Caco-2 (cell line): ENCODE measurements at regions not wholly inside any gene's neighbourhood (a gene's known extent, or its start where the extent isn't known, plus 50 kb on each side); places are given as distances from the start of the nearest gene placed in this dataset.

ENCODE experiments used
- BruUV-seq: library from RNA; stranded (reverse); fragments of 400-500 nt; replicated peaks from 2 replicates; lab custom pipeline; 2021; lab: Mats Ljungman, UMichigan
- CTCF ChIA-PET: fragments of 300-600 bp; sonication (Branson Sonifier 250); formaldehyde crosslinking; loops from one replicate; lab custom pipeline; 2022; ENCODE audit warnings: antibody characterized with exemption; lab: Charles Lee
- POLR2A ChIA-PET: fragments of 300-600 bp; sonication (Branson Sonifier 250); formaldehyde crosslinking; loops from one replicate; lab custom pipeline; 2022; ENCODE audit warnings: antibody characterized with exemption; lab: Charles Lee
- DNase-seq, 2 experiments: peaks; one replicate each; pipeline versions ENCODE4 v3.0.0 to v3.0.0-alpha.2; 2020 to 2022
- H3K27me3 ChIP-seq: replicated peaks from 2 replicates; pipeline ENCODE4 v1.6.0; 2011; ENCODE audit warnings: low read length; ENCODE audit not compliant: control insufficient read depth, insufficient read depth
- H3K36me3 ChIP-seq: 2 replicates; pipeline ENCODE4 v1.5.1; 2011; ENCODE audit warnings: low read length; ENCODE audit not compliant: control insufficient read depth, insufficient read depth
- H3K4me1 ChIP-seq: fragments of 250-450 bp; sonication (Bioruptor Pico); 2 replicates; pipeline ENCODE4 v1.5.1; 2020; ENCODE audit warnings: mild to moderate bottlenecking
- H3K4me3 ChIP-seq: 2 replicates; pipeline ENCODE4 v1.5.1; 2011; ENCODE audit warnings: low read depth, mild to moderate bottlenecking, control low read depth, low read length
- H3K9me3 ChIP-seq: fragments of 250-450 bp; sonication (Bioruptor Pico); 2 replicates; pipeline ENCODE4 v1.5.1; 2020; ENCODE audit warnings: mild to moderate bottlenecking, moderate library complexity
- H3K27ac Mint-ChIP-seq: one replicate; pipeline ENCODE4 v1.8.0; 2022; ENCODE audit warnings: mixed read lengths; ENCODE audit not compliant: unreplicated experiment
- H3K27me3 Mint-ChIP-seq: one replicate; pipeline ENCODE4 v1.8.0; 2022; ENCODE audit warnings: mixed read lengths; ENCODE audit not compliant: insufficient read depth, unreplicated experiment
- H3K36me3 Mint-ChIP-seq: one replicate; pipeline ENCODE4 v1.8.0; 2022; ENCODE audit warnings: mild to moderate bottlenecking, mixed read lengths; ENCODE audit not compliant: insufficient read depth, unreplicated experiment
- H3K4me1 Mint-ChIP-seq: one replicate; pipeline ENCODE4 v1.8.0; 2022; ENCODE audit warnings: low read depth, mixed read lengths; ENCODE audit not compliant: unreplicated experiment
- H3K4me3 Mint-ChIP-seq: one replicate; pipeline ENCODE4 v1.8.0; 2022; ENCODE audit warnings: mild to moderate bottlenecking, moderate library complexity, mixed read lengths; ENCODE audit not compliant: unreplicated experiment
- H3K9me3 Mint-ChIP-seq: one replicate; pipeline ENCODE4 v1.8.0; 2022; ENCODE audit warnings: mixed read lengths; ENCODE audit not compliant: unreplicated experiment
- intact Hi-C: fragments of 100-400 bp; cut with micrococcal nuclease; formaldehyde crosslinking; loops from one replicate; pipeline ENCODE4 v1.10.0; 2022; ENCODE audit not compliant: unreplicated experiment
- TF ChIP-seq, protein P1 (sequence below), 2 experiments: fragments of 200-600 bp in 1 of 2; IDR thresholded peaks; 1 replicate in 1 of 2; 2 replicates in 1 of 2; pipeline versions ENCODE4 v1.5.1 to v1.8.0; 2011 to 2022; ENCODE audit warnings: antibody characterized with exemption in 1 of 2, control low read depth in 1 of 2, inconsistent platforms in 1 of 2, low read depth in 1 of 2, low read length in 1 of 2, mild to moderate bottlenecking in 1 of 2, moderate library complexity in 1 of 2; ENCODE audit not compliant: insufficient read depth in 1 of 2, severe bottlenecking in 1 of 2, unreplicated experiment in 1 of 2

DNA sequence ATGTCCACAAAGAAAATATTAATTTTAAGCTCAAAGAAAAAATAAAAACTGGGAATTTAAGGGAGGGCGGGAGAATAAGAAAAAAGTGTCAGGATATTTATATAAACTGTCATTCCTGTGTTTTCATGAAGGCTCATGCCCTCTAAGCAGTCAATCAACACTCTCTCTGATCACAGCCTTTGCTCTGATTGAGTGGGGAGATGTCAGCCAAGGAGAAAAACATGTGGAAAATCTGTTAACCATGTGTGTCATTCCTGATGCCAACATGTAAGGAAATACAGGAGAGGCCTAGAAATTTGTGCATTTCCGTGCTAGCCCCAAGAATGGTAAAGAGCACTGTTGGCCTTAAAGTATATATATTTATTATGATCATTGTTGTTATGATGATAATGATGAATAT, 137.9 kb upstream of the IRX5 start:
- H3K27me3 Mint-ChIP-seq = no peaks in the 10 kb centered on the region
- BruUV-seq = no TSS peak
- peaks cover 6% of the 10 kb centered on the region for H3K9me3 Mint-ChIP-seq
- DNase-seq = no peak
- Histone ChIP-seq H3K4me3 (no peak overlapping the region), H3K27me3 (no peaks in the 10 kb centered on the region), H3K36me3 (no peaks in the 10 kb centered on the region), H3K9me3 (no peaks in the 10 kb centered on the region), H3K4me1 (peaks cover 30% of the 10 kb centered on the region)
- no peak overlapping the region for H3K27ac Mint-ChIP-seq
- no peak overlapping the region for H3K4me3 Mint-ChIP-seq
- TF ChIP-seq, protein P1, sequence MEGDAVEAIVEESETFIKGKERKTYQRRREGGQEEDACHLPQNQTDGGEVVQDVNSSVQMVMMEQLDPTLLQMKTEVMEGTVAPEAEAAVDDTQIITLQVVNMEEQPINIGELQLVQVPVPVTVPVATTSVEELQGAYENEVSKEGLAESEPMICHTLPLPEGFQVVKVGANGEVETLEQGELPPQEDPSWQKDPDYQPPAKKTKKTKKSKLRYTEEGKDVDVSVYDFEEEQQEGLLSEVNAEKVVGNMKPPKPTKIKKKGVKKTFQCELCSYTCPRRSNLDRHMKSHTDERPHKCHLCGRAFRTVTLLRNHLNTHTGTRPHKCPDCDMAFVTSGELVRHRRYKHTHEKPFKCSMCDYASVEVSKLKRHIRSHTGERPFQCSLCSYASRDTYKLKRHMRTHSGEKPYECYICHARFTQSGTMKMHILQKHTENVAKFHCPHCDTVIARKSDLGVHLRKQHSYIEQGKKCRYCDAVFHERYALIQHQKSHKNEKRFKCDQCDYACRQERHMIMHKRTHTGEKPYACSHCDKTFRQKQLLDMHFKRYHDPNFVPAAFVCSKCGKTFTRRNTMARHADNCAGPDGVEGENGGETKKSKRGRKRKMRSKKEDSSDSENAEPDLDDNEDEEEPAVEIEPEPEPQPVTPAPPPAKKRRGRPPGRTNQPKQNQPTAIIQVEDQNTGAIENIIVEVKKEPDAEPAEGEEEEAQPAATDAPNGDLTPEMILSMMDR (IDR thresholded peaks at IDR 0.05; ENCODE audit: insufficient read depth in 1 of 2, low read depth in 1 of 2, low read length in 1 of 2, severe bottlenecking in 1 of 2, unreplicated experiment in 1 of 2) = no peak
- H3K36me3 Mint-ChIP-seq = peaks cover 11% of the 10 kb centered on the region
- ChIA-PET CTCF (no interaction called here), POLR2A (no interaction called here)
- H3K4me1 Mint-ChIP-seq = peaks cover 13% of the 10 kb centered on the region
- intact Hi-C loops = no loop called here

DNA sequence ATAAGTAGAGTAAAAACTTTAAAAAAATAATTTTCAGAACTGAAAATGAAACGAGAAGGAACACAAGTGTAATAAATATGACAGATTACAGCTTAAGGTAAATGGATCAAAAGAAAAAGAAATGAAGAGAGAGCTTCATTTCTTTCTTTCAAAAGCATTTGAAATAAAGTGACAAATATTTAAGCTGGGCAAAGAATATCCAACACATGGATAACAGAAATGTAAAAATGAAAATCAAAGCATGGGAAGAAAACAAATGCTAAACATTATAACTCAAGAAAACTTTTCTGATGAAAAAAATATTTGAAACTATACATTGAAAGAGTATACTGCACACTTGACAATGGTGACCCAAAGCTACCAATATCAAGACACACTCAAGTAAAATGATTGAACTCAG, 143.6 kb upstream of the IRX5 start:
- TF ChIP-seq, protein P1 (IDR thresholded peaks at IDR 0.05; ENCODE audit: insufficient read depth in 1 of 2, low read depth in 1 of 2, low read length in 1 of 2, severe bottlenecking in 1 of 2, unreplicated experiment in 1 of 2) = no peak
- no peak overlapping the region for H3K27ac Mint-ChIP-seq
- H3K4me1 Mint-ChIP-seq = no peaks in the 10 kb centered on the region
- H3K36me3 Mint-ChIP-seq = no peaks in the 10 kb centered on the region
- Histone ChIP-seq H3K9me3 (peaks cover 6% of the 10 kb centered on the region), H3K4me3 (no peak overlapping the region), H3K4me1 (peaks cover 8% of the 10 kb centered on the region; the same call in 1 of the 2 replicates), H3K27me3 (no peaks in the 10 kb centered on the region), H3K36me3 (no peaks in the 10 kb centered on the region)
- no peaks in the 10 kb centered on the region for H3K27me3 Mint-ChIP-seq
- ChIA-PET POLR2A (interaction anchor here (0.7 kb wide), 1 partner anchor 1179 kb away, joined by 4 read pairs; no protein-coding TSS in a partner anchor), CTCF (no interaction called here)
- intact Hi-C loops = no loop called here
- BruUV-seq = no TSS peak
- DNase-seq = no peak
- H3K9me3 Mint-ChIP-seq = peaks cover 35% of the 10 kb centered on the region
- H3K4me3 Mint-ChIP-seq = no peak overlapping the region

DNA sequence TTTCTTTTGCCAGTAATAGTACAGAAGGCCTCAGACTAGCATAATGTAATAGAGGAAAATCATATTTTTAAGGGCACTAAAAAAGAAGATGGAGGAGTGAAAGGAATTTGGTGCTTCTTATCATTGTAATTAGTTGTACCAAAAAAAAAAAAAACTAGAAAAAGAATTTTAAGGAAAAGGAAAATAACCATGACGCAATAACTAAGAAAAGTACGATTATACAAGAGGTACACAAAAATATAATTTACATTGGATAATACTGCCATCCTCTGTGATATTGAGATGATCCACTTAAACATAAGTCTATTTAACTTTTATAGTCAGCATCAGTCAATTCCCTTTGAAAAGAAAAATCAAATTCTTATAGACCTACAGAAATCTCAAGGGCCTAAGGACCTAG, 146.7 kb upstream of the IRX5 start:
- CTCF ChIA-PET = no interaction called here
- POLR2A ChIA-PET = no interaction called here
- no peak overlapping the region for H3K4me3 ChIP-seq
- H3K9me3 Mint-ChIP-seq = peaks cover 45% of the 10 kb centered on the region
- no peak overlapping the region for H3K4me3 Mint-ChIP-seq
- intact Hi-C loops = no loop called here
- no peaks in the 10 kb centered on the region for H3K27me3 ChIP-seq
- no peak overlapping the region for H3K27ac Mint-ChIP-seq
- no peaks in the 10 kb centered on the region for H3K36me3 Mint-ChIP-seq
- no peaks in the 10 kb centered on the region for H3K4me1 ChIP-seq
- no TSS peak for BruUV-seq
- H3K36me3 ChIP-seq = no peaks in the 10 kb centered on the region
- H3K9me3 ChIP-seq = peaks cover 6% of the 10 kb centered on the region
- H3K4me1 Mint-ChIP-seq = no peaks in the 10 kb centered on the region
- no peak for DNase-seq
- TF ChIP-seq, protein P1 (IDR thresholded peaks at IDR 0.05; ENCODE audit: insufficient read depth in 1 of 2, low read depth in 1 of 2, low read length in 1 of 2, severe bottlenecking in 1 of 2, unreplicated experiment in 1 of 2) = no peak
- H3K27me3 Mint-ChIP-seq = no peaks in the 10 kb centered on the region
